ENCODE measurements at regions not wholly inside any gene's neighbourhood (a gene's known extent, or its start where the extent isn't known, plus 50 kb on each side); places are given as distances from the start of the nearest gene placed in this dataset.

GRCh38 chr13:64332048-64332447 is 2898.1 kb downstream of the PCDH9 start:
- no peaks in the 10 kb centered on the region for H3K27me3 ChIP-seq (replicated peaks in 2 of 5; ENCODE audit: control insufficient read depth in 4 of 5, insufficient read depth in 5 of 5, low read length in 4 of 5)
- H3K27ac ChIP-seq (ENCODE audit: insufficient read depth in 1 of 2, low read depth in 1 of 2, low read length in 2 of 2, poor library complexity in 1 of 2, severe bottlenecking in 2 of 2) = no peak overlapping the region
- WGBS (ENCODE audit: insufficient coverage) = no CpG with 5 or more reads among the region's 2 CpGs
- no peaks in the 10 kb centered on the region for H3K4me1 ChIP-seq (ENCODE audit: control extremely low read depth in 1 of 4, control insufficient read depth in 4 of 4, insufficient read depth in 4 of 4, low read length in 3 of 4)
- peaks cover 0 to 7% (median 0%) of the 10 kb centered on the region in 5 experiments for H3K9me3 ChIP-seq (ENCODE audit: control extremely low read depth in 1 of 5, control insufficient read depth in 4 of 5, insufficient read depth in 2 of 5, low read depth in 1 of 5, low read length in 4 of 5)
- no peaks in the 10 kb centered on the region for H3K36me3 ChIP-seq (ENCODE audit: control insufficient read depth in 4 of 4, insufficient read depth in 4 of 4, low read length in 3 of 4)
- DNase-seq = no peak
- H3K4me3 ChIP-seq (ENCODE audit: control insufficient read depth in 1 of 7, extremely low read depth in 1 of 7, insufficient read depth in 4 of 7, low read depth in 2 of 7, low read length in 6 of 7) = no peak overlapping the region
- CTCF ChIA-PET = no interaction called here
- POLR2A ChIA-PET = no interaction called here

GRCh38 chr13:64327505-64328194 is 2902.5 kb downstream of the PCDH9 start:
- H3K9me3 ChIP-seq (ENCODE audit: control extremely low read depth in 1 of 5, control insufficient read depth in 4 of 5, insufficient read depth in 2 of 5, low read depth in 1 of 5, low read length in 4 of 5) = no peaks in the 10 kb centered on the region
- WGBS (ENCODE audit: insufficient coverage) = no CpG with 5 or more reads among the region's 2 CpGs

GRCh38 chr13:64314331-64314730 is 2898.7 kb upstream of the PCDH20 start:
- ChIA-PET CTCF (no interaction called here), POLR2A (no interaction called here)
- whole genome bisulfite sequencing (ENCODE audit: insufficient coverage) = 100% methylated on average over 1 of the region's 2 CpGs
- DNase-seq = no peak
- Histone ChIP-seq H3K4me3 (ENCODE audit: control insufficient read depth in 1 of 7, extremely low read depth in 1 of 7, insufficient read depth in 4 of 7, low read depth in 2 of 7, low read length in 6 of 7) (no peak overlapping the region), H3K4me1 (ENCODE audit: control extremely low read depth in 1 of 4, control insufficient read depth in 4 of 4, insufficient read depth in 4 of 4, low read length in 3 of 4) (no peaks in the 10 kb centered on the region), H3K9me3 (ENCODE audit: control extremely low read depth in 1 of 5, control insufficient read depth in 4 of 5, insufficient read depth in 2 of 5, low read depth in 1 of 5, low read length in 4 of 5) (peaks cover 0 to 1% (median 0%) of the 10 kb centered on the region in 5 experiments), H3K27me3 (replicated peaks in 2 of 5; ENCODE audit: control insufficient read depth in 4 of 5, insufficient read depth in 5 of 5, low read length in 4 of 5) (no peaks in the 10 kb centered on the region), H3K36me3 (ENCODE audit: control insufficient read depth in 4 of 4, insufficient read depth in 4 of 4, low read length in 3 of 4) (no peaks in the 10 kb centered on the region), H3K27ac (ENCODE audit: insufficient read depth in 1 of 2, low read depth in 1 of 2, low read length in 2 of 2, poor library complexity in 1 of 2, severe bottlenecking in 2 of 2) (no peak overlapping the region)

More at GRCh38 chr13:64327505-64328194, 2902.5 kb downstream of the PCDH9 start:
- H3K4me1 ChIP-seq (ENCODE audit: control extremely low read depth in 1 of 4, control insufficient read depth in 4 of 4, insufficient read depth in 4 of 4, low read length in 3 of 4) = no peaks in the 10 kb centered on the region
- POLR2A ChIA-PET = no interaction called here
- H3K27ac ChIP-seq (ENCODE audit: insufficient read depth in 1 of 2, low read depth in 1 of 2, low read length in 2 of 2, poor library complexity in 1 of 2, severe bottlenecking in 2 of 2) = no peak overlapping the region
- CTCF ChIA-PET = no interaction called here
- no peaks in the 10 kb centered on the region for H3K36me3 ChIP-seq (ENCODE audit: control insufficient read depth in 4 of 4, insufficient read depth in 4 of 4, low read length in 3 of 4)
- H3K4me3 ChIP-seq (ENCODE audit: control insufficient read depth in 1 of 7, extremely low read depth in 1 of 7, insufficient read depth in 4 of 7, low read depth in 2 of 7, low read length in 6 of 7) = no peak overlapping the region
- DNase-seq = no peak
- no peaks in the 10 kb centered on the region for H3K27me3 ChIP-seq (replicated peaks in 2 of 5; ENCODE audit: control insufficient read depth in 4 of 5, insufficient read depth in 5 of 5, low read length in 4 of 5)

- Histone ChIP-seq H3K27me3 (replicated peaks in 2 of 5; ENCODE audit: control insufficient read depth in 4 of 5, insufficient read depth in 5 of 5, low read length in 4 of 5) (no peaks in the 10 kb centered on the region), H3K36me3 (ENCODE audit: control insufficient read depth in 4 of 4, insufficient read depth in 4 of 4, low read length in 3 of 4) (no peaks in the 10 kb centered on the region), H3K4me3 (ENCODE audit: control insufficient read depth in 1 of 7, extremely low read depth in 1 of 7, insufficient read depth in 4 of 7, low read depth in 2 of 7, low read length in 6 of 7) (no peak overlapping the region), H3K4me1 (ENCODE audit: control extremely low read depth in 1 of 4, control insufficient read depth in 4 of 4, insufficient read depth in 4 of 4, low read length in 3 of 4) (no peaks in the 10 kb centered on the region), H3K9me3 (ENCODE audit: control extremely low read depth in 1 of 5, control insufficient read depth in 4 of 5, insufficient read depth in 2 of 5, low read depth in 1 of 5, low read length in 4 of 5) (peaks cover 0 to 1% (median 0%) of the 10 kb centered on the region in 5 experiments), H3K27ac (ENCODE audit: insufficient read depth in 1 of 2, low read depth in 1 of 2, low read length in 2 of 2, poor library complexity in 1 of 2, severe bottlenecking in 2 of 2) (no peak overlapping the region)
- WGBS (ENCODE audit: insufficient coverage) = no CpG with 5 or more reads among the region's 3 CpGs
- DNase-seq = no peak
- ChIA-PET CTCF (no interaction called here), POLR2A (no interaction called here)
These were observed 2896.3 kb upstream of the PCDH20 start for GRCh38 chr13:64311948-64312347.

GRCh38 chr13:64311112-64311511 is 2895.5 kb upstream of the PCDH20 start:
- no CpG with 5 or more reads among the region's 1 CpG for WGBS (ENCODE audit: insufficient coverage)
- CTCF ChIA-PET = no interaction called here

GRCh38 chr13:64305246-64305645 is 2889.6 kb upstream of the PCDH20 start:
- Histone ChIP-seq H3K27me3 (replicated peaks in 2 of 5; ENCODE audit: control insufficient read depth in 4 of 5, insufficient read depth in 5 of 5, low read length in 4 of 5) (no peaks in the 10 kb centered on the region), H3K36me3 (ENCODE audit: control insufficient read depth in 4 of 4, insufficient read depth in 4 of 4, low read length in 3 of 4) (no peaks in the 10 kb centered on the region), H3K4me3 (ENCODE audit: control insufficient read depth in 1 of 7, extremely low read depth in 1 of 7, insufficient read depth in 4 of 7, low read depth in 2 of 7, low read length in 6 of 7) (no peak overlapping the region), H3K9me3 (ENCODE audit: control extremely low read depth in 1 of 5, control insufficient read depth in 4 of 5, insufficient read depth in 2 of 5, low read depth in 1 of 5, low read length in 4 of 5) (no peaks in the 10 kb centered on the region), H3K4me1 (ENCODE audit: control extremely low read depth in 1 of 4, control insufficient read depth in 4 of 4, insufficient read depth in 4 of 4, low read length in 3 of 4) (no peaks in the 10 kb centered on the region), H3K27ac (ENCODE audit: insufficient read depth in 1 of 2, low read depth in 1 of 2, low read length in 2 of 2, poor library complexity in 1 of 2, severe bottlenecking in 2 of 2) (no peak overlapping the region)
- POLR2A ChIA-PET = no interaction called here
- CTCF ChIA-PET = no interaction called here
- no peak for DNase-seq

More at GRCh38 chr13:64311112-64311511, 2895.5 kb upstream of the PCDH20 start:
- Histone ChIP-seq H3K4me3 (ENCODE audit: control insufficient read depth in 1 of 7, extremely low read depth in 1 of 7, insufficient read depth in 4 of 7, low read depth in 2 of 7, low read length in 6 of 7) (no peak overlapping the region), H3K27ac (ENCODE audit: insufficient read depth in 1 of 2, low read depth in 1 of 2, low read length in 2 of 2, poor library complexity in 1 of 2, severe bottlenecking in 2 of 2) (no peak overlapping the region), H3K4me1 (ENCODE audit: control extremely low read depth in 1 of 4, control insufficient read depth in 4 of 4, insufficient read depth in 4 of 4, low read length in 3 of 4) (no peaks in the 10 kb centered on the region), H3K36me3 (ENCODE audit: control insufficient read depth in 4 of 4, insufficient read depth in 4 of 4, low read length in 3 of 4) (no peaks in the 10 kb centered on the region), H3K9me3 (ENCODE audit: control extremely low read depth in 1 of 5, control insufficient read depth in 4 of 5, insufficient read depth in 2 of 5, low read depth in 1 of 5, low read length in 4 of 5) (peaks cover 0 to under 1% (median 0%) of the 10 kb centered on the region in 5 experiments), H3K27me3 (replicated peaks in 2 of 5; ENCODE audit: control insufficient read depth in 4 of 5, insufficient read depth in 5 of 5, low read length in 4 of 5) (no peaks in the 10 kb centered on the region)
- POLR2A ChIA-PET = no interaction called here
- DNase-seq = no peak

- H3K36me3 ChIP-seq (ENCODE audit: control insufficient read depth in 4 of 4, insufficient read depth in 4 of 4, low read length in 3 of 4) = no peaks in the 10 kb centered on the region
- H3K27me3 ChIP-seq (replicated peaks in 2 of 5; ENCODE audit: control insufficient read depth in 4 of 5, insufficient read depth in 5 of 5, low read length in 4 of 5) = no peaks in the 10 kb centered on the region
- no peak overlapping the region for H3K4me3 ChIP-seq (ENCODE audit: control insufficient read depth in 1 of 7, extremely low read depth in 1 of 7, insufficient read depth in 4 of 7, low read depth in 2 of 7, low read length in 6 of 7)
- ChIA-PET CTCF (no interaction called here), POLR2A (no interaction called here)
- no peaks in the 10 kb centered on the region for H3K9me3 ChIP-seq (ENCODE audit: control extremely low read depth in 1 of 5, control insufficient read depth in 4 of 5, insufficient read depth in 2 of 5, low read depth in 1 of 5, low read length in 4 of 5)
- no peaks in the 10 kb centered on the region for H3K4me1 ChIP-seq (ENCODE audit: control extremely low read depth in 1 of 4, control insufficient read depth in 4 of 4, insufficient read depth in 4 of 4, low read length in 3 of 4)
- H3K27ac ChIP-seq (ENCODE audit: insufficient read depth in 1 of 2, low read depth in 1 of 2, low read length in 2 of 2, poor library complexity in 1 of 2, severe bottlenecking in 2 of 2) = no peak overlapping the region
- no peak for DNase-seq
These were observed 2884.6 kb upstream of the PCDH20 start for GRCh38 chr13:64300239-64300638.
